K562 (cell line): ENCODE measurements at regions not wholly inside any gene's neighbourhood (a gene's known extent, or its start where the extent isn't known, plus 50 kb on each side); places are given as distances from the start of the nearest gene placed in this dataset.

Experiments used
- CBFA2T3 ChIP-seq: fragments of 450-650 bp; IDR thresholded peaks from 2 replicates; pipeline ENCODE4 v1.6.1; 2017
- CCAR2 ChIP-seq: fragments of 200-400 bp; formaldehyde crosslinking; IDR thresholded peaks from 2 replicates; pipeline ENCODE4 v1.6.1; 2017; ENCODE audit warnings: mild to moderate bottlenecking, low read depth, low read length
- CHCHD3 ChIP-seq: fragments of 250-450 bp; sonication (Bioruptor Pico); IDR thresholded peaks from 2 replicates; pipeline ENCODE4 v2.1.2; 2022; ENCODE audit warnings: mild to moderate bottlenecking
- CREBBP ChIP-seq: IDR thresholded peaks from one replicate; pipeline ENCODE4 v1.6.1; 2012; ENCODE audit warnings: low read depth, mild to moderate bottlenecking, control low read depth, inconsistent platforms, low read length
- ESRRA ChIP-seq: fragments of 450-650 bp; IDR thresholded peaks from 2 replicates; pipeline ENCODE4 v1.6.1; 2014; ENCODE audit warnings: low read depth, mild to moderate bottlenecking, moderate library complexity, borderline replicate concordance
- HDAC2 ChIP-seq: fragments of 450-650 bp; IDR thresholded peaks from 2 replicates; pipeline ENCODE4 v1.6.1; 2016; ENCODE audit warnings: mild to moderate bottlenecking
- IRF2 ChIP-seq: sonication (generic); formaldehyde crosslinking; IDR thresholded peaks from 2 replicates; pipeline ENCODE4 v1.8.1; 2022; ENCODE audit warnings: mild to moderate bottlenecking, missing genetic modification reagents
- MAZ ChIP-seq, 2 experiments: fragments of 450-650 bp in 1 of 2; sonication (generic) in 1 of 2; formaldehyde crosslinking; IDR thresholded peaks in 1 of 2; conservative IDR thresholded peaks in 1 of 2; 2 replicates each; pipeline versions ENCODE4 v1.4.0 to v1.5.0; 2020; ENCODE audit warnings: mild to moderate bottlenecking in 1 of 2, missing genetic modification reagents in 1 of 2
- POLR2A ChIP-seq: fragments of 450-650 bp; conservative IDR thresholded peaks from 2 replicates; pipeline ENCODE4 v1.6.1; 2016
- SP1 ChIP-seq: sonication (generic); formaldehyde crosslinking; IDR thresholded peaks from 2 replicates; pipeline ENCODE4 v1.8.1; 2022; ENCODE audit warnings: mild to moderate bottlenecking, missing genetic modification reagents
- TAF15 ChIP-seq: fragments of 200-400 bp; formaldehyde crosslinking; IDR thresholded peaks from 2 replicates; pipeline ENCODE4 v1.6.1; 2017; ENCODE audit warnings: mild to moderate bottlenecking, low read depth, low read length, moderate library complexity
- ZNF23 ChIP-seq: fragments of 250-450 bp; sonication (Bioruptor Pico); IDR thresholded peaks from 2 replicates; pipeline ENCODE4 v1.4.0; 2020; ENCODE audit warnings: mild to moderate bottlenecking
- TF ChIP-seq, protein P1 (sequence below): fragments of 450-650 bp; IDR thresholded peaks from 2 replicates; pipeline ENCODE4 v1.6.1; 2017; ENCODE audit warnings: antibody characterized with exemption, mild to moderate bottlenecking

DNA sequence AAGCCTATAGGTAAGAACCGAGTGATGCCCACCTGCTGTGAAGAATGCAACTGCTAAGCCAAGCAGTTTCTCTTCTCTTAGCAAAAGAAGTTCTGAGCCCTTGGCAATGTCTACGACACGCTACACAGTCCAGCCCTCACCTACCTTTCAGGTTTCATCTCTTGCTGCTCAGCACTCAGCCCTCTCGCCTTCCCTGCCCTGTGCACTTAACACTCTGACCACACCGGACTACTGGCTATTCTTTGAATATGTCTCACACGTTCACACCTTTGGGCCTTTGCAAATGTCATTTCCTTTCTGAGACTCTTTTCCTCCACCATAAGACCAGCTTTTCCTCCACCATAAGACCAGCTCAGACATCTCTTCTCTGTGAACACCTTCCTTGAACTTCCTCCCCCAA, 67.0 kb upstream of the ITGB1 start:
- TF ChIP-seq CHCHD3 (CRISPR knock-in tag) = no peak
- TF ChIP-seq, protein P1, sequence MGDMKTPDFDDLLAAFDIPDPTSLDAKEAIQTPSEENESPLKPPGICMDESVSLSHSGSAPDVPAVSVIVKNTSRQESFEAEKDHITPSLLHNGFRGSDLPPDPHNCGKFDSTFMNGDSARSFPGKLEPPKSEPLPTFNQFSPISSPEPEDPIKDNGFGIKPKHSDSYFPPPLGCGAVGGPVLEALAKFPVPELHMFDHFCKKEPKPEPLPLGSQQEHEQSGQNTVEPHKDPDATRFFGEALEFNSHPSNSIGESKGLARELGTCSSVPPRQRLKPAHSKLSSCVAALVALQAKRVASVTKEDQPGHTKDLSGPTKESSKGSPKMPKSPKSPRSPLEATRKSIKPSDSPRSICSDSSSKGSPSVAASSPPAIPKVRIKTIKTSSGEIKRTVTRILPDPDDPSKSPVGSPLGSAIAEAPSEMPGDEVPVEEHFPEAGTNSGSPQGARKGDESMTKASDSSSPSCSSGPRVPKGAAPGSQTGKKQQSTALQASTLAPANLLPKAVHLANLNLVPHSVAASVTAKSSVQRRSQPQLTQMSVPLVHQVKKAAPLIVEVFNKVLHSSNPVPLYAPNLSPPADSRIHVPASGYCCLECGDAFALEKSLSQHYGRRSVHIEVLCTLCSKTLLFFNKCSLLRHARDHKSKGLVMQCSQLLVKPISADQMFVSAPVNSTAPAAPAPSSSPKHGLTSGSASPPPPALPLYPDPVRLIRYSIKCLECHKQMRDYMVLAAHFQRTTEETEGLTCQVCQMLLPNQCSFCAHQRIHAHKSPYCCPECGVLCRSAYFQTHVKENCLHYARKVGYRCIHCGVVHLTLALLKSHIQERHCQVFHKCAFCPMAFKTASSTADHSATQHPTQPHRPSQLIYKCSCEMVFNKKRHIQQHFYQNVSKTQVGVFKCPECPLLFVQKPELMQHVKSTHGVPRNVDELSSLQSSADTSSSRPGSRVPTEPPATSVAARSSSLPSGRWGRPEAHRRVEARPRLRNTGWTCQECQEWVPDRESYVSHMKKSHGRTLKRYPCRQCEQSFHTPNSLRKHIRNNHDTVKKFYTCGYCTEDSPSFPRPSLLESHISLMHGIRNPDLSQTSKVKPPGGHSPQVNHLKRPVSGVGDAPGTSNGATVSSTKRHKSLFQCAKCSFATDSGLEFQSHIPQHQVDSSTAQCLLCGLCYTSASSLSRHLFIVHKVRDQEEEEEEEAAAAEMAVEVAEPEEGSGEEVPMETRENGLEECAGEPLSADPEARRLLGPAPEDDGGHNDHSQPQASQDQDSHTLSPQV = no peak
- TF ChIP-seq MAZ (CRISPR knock-in tag; conservative IDR thresholded peaks at IDR 0.05 in 1 of 2, IDR thresholded peaks at IDR 0.05 in 1 of 2) = no peak
- TF ChIP-seq TAF15 = no peak
- no peak for TF ChIP-seq CREBBP
- no peak for TF ChIP-seq POLR2A
- no peak for TF ChIP-seq ZNF23 (CRISPR knock-in tag)
- no peak for TF ChIP-seq HDAC2
- no peak for TF ChIP-seq SP1 (CRISPR knock-in tag)
- TF ChIP-seq IRF2 = no peak
- TF ChIP-seq ESRRA = no peak
- no peak for TF ChIP-seq CBFA2T3
- no peak for TF ChIP-seq CCAR2
